NCI-H774 (cell line): ENCODE measurements at regions not wholly inside any gene's neighbourhood (a gene's known extent, or its start where the extent isn't known, plus 50 kb on each side); places are given as distances from the start of the nearest gene placed in this dataset.
"Not testable (repeated sequence)": the region's sequence is repeated elsewhere in the genome, so short reads cannot be mapped to it uniquely, and the experiment has no call there.

Experiments
- DNase-seq: peaks from one replicate; lab custom pipeline; 2025; lab: John Stamatoyannopoulos, UW

DNA sequence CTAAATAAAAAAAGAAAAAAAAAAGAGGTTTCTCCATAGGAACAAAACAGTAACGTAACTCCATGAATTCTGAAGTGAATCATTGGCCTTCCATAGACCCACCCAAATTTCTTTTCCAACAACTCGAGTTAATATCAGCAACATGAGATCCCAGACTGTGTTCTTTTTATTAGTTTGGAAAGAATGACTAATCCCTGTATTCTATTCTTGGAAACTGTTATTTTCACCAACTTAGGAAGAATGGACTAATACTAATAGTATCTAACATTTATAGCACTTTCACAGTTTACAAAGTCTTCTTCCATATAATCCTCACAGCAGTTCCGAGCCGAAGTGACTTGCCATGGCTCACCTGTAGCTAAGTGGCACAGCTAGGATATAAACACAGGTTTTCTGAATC is 72.7 kb upstream of the SLC4A7 start:
- no peak for DNase-seq

DNA sequence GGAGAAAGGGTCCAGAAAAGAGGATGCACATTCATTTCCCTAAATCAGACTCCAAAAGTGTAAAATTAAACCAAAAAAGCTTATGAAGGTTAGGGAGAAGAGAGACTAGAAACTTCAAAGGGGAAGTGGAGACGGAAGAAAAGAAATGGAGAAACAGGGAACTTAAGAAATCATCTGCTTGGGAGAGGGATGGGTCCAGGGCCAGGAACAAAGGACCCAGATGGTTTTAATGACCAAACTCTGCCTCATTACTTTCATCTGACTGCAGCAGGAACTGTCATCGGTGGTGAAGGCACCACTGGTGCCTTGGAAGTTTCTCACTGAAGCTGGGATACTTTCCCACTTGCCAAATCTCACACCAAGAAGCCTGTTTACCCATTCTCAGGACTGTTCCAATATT is 70.5 kb upstream of the SLC4A7 start:
- DNase-seq: no peak

DNA sequence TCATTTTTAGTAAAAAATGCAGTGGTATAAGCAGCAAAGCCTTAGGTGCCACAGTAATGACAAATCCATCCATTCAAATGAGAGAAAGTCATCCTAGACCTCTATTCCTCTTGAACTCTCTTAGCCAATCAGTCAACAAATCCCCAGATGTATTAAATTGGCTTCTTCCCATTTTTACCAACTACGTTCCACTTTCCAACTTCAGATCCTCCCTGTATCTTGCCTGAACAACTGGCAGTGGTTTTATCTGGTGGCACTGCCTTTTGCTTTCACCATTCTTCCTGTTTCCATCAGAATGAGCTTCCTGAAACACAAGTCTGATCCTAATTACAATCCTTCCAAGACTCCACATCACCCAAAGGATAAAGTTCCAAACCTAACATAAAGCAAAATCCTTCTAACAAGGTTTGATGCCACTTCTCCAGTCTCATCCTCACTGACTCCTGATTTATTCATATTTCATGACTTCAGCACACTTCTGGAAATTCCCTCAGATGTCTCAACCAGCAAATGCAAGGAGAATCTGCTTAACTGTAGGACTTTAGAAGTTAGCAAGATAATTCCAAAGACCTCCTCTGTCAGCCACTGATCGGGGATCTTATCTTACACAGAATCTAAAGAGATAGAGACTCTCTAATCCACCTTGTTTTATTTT is 69.8 kb upstream of the SLC4A7 start:
- DNase-seq: no peak

DNA sequence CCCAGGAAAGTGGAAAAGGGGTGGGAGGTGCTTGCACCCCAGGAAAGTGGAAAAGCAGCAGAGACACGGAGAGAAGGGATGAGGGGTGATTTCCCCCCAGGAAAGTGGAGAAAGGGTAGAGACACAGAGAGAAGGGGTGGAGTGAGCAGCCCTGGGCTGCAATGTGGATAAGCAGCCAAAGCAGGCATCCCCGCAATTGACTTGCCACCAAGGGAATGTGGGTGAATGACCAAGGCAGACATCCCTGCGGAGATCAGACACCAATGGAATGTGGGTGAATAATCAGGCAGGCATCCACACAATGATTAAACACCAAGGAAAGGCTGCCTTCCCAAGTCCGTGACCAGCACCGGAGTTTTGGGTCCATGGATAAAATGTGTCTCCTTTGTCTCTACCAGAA is 68.5 kb upstream of the SLC4A7 start:
- not testable (repeated sequence) for DNase-seq

DNA sequence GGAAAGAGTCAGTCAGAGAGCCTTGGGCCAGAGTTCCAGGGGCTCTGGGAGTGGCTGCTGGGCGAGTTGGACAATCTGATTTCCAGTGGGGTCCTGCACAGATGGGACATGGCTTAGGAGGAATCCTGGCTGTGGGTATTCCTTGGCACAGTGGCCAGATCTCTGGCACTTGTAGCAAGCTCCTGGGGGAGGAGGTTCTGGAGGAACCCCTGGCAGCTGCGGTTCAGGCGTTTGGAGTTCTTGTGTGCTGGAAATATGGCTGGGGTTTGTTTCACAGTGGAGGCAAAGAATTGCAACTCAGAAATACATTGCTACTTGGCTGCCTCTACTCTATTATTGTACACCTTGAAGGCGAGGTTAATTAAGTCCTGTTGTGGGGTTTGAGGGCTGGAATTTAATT is 67.2 kb upstream of the SLC4A7 start:
- DNase-seq: not testable (repeated sequence)

DNA sequence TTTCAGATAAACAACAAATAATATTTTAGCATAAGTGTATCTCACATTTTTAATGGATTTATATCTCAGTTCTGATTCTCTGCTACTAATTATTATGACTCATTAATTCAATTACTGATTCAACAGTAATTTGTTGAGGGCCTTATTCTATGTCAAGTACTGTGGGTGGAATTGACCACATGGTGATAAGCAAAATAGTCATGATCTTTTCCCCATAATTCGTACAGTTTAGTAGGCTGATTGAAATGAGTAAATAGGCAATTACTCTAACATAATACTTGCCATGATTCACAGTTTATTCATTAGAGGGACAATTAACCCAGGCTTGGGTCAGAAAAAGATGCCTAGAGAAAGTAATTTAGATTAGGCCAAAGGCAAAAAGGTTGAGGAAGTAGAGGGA is 60.9 kb upstream of the SLC4A7 start:
- DNase-seq: no peak

DNA sequence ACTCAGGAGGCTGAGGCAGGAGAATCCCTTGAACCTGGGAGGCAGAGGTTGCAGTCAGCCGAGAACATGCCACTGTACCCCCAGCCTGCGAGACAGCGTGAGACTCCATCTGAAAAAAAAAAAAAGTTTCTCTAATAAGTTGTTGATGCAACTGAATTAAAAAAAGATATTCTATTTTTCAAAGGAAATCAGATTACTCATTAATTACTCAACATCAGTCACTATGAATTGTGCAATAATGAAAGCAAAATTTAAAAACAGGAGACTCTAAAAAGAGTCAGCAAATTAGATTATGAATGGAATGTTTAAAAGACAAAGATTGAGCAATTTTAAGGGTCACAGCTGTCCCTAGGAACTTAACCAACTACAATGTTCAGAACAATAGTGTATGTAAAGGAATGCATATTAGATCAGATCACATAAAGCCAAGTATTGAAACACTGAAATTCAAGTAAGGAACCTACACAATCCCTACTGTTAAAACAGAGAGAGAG is 60.2 kb upstream of the SLC4A7 start:
- no peak for DNase-seq

DNA sequence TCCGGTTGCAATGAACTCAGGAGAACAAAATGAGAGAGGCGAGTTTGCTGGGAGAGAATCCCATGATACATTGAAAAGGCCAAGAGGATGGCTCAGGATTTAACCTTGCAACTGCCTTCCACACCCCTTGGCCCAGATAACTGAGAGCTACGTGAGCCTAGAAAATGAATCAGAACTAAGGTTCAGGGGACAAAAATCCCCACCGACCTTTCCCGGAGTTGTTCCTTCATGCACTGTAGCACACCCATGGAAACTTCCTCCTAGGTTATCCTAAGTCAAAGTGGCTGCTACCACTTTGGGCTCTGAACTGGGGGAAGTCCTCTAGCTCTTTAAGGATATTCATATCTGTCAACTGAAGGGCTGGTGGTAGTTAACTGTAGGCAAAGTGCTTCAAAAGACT is 58.3 kb upstream of the SLC4A7 start:
- no peak for DNase-seq

DNA sequence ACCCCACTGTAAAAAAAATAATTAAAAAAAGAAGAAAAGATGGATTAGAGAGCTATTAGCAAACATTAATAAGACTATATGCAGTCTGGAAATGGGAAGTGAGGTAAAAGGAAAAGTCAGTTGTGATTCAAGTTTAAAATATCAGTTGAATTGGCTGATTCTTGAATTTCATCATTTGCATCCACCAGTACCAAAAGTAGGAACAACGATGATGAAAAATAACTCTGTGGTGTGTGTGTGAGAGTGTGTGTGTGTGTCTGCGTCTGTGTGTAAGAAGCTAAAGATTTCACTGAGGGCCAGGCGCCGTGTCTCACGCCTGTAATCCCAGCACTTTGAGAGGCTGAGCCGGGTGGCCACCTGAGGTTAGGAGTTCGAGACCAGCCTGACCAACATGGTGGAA is 56.0 kb upstream of the SLC4A7 start:
- DNase-seq: no peak

DNA sequence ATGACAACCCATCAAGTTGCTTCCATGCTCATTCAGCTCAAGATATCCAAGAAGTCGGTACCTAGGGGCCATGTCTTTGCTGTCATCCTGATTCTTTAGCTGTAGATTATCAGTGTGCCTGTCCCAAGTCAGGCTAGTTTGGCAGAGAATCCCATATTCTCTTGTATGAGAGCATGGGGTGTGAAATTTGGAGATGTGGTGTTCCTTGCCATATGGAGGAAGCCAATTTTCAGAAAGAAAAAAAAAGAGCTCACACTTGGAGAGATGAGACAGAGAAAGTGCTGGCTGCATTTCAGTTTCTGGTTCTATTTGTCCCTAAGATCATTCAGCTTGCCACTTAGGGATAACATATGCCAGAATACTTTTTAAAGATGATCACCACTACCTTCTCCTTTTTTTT is 52.3 kb upstream of the SLC4A7 start:
- DNase-seq: no peak

DNA sequence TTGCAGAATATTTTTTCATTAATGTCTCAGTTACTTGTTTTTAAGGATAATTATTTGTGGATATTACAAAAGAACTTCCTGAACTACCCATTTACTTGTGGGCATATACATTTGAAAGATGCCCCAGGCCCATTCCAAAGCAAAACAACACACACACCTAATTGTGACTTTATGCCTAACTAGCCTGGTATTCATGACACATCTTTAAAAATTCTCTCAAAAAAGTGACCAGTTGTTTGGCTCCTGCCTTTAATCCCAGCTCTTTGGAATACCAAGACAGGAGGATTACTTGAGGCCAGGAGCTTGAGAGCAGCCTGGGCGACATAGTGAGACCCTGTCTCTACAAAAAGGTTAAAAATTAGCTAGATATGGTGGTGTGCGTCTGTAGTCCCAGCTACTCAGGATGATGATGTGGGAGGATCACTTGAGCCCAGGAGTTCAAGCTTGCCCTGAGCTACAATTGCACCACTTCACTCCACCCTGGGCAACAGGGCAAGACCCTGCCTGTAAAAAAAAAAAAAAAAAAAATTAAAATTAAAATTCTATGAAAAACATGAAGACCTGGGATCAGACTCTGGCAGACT is 51.7 kb upstream of the SLC4A7 start:
- DNase-seq: no peak

DNA sequence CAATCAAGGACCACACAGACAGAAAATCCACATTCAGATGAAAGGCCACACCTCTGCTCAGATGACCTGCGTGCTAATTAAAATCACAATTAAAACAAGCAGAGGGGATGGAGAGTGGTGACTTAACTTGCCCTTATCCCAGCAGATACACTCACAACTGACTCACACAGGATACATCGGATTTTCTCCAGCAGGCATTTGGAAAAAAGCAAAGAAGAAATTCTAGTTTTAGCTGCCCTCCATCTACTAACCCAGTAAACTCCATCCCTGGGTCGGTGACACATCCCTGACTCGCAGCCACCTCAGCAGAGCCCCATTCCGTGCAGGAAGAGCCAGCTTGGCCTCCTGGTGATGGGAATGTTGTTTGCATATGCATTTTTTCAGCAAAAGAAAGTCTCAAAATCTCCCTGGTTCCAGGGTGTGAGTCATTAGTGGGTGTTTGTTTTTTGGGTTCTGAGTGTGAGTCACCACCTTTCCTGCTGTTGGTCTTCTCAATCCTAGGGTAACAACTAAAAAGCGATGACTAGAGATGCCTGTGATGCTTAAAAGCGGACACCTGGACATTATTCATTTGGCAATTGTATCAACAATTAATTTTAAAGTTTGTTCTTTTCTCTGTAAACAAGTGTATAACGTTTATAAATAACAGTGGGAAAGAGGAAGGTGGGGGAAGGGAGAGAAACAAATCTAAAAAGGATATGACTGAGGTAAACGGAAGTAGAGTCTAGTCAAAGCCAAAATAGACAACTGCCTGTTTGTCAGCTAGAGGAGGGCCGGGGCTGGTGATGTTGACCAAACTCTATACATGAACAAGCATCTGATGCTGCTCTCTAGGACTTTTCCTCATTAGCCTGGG is 49.8 kb upstream of the SLC4A7 start:
- DNase-seq: peak; percentile 24
